Prostate gland (tissue), 2 donors: ENCODE measurements at regions not wholly inside any gene's neighbourhood (a gene's known extent, or its start where the extent isn't known, plus 50 kb on each side); places are given as distances from the start of the nearest gene placed in this dataset.

ENCODE experiments used
- DNase-seq: peaks from one replicate; pipeline ENCODE4 v3.0.0-alpha.2; 2019; ENCODE audit warnings: low spot score
- H3K27ac ChIP-seq, 2 donors: fragments of 200-600 bp; sonication (generic); 2 replicates each; pipeline ENCODE4 v1.5.1; 2017 to 2019
- H3K27me3 ChIP-seq: fragments of 200-600 bp; sonication (generic); replicated peaks from 2 replicates; pipeline ENCODE4 v1.5.1; 2019; ENCODE audit not compliant: insufficient read depth
- H3K36me3 ChIP-seq, 2 donors: fragments of 200-600 bp; sonication (generic); 1 replicate in 1 of 2; 2 replicates in 1 of 2; pipeline versions ENCODE4 v1.5.1 to v1.8.1; 2017 to 2019
- H3K4me1 ChIP-seq: fragments of 200-600 bp; sonication (generic); replicated peaks from 2 replicates; pipeline ENCODE4 v1.5.1; 2019
- H3K4me3 ChIP-seq, 2 donors: fragments of 200-600 bp; sonication (generic); 2 replicates each; pipeline ENCODE4 v1.5.1; 2017 to 2019
- H3K9me3 ChIP-seq: fragments of 200-600 bp; sonication (generic); 2 replicates; pipeline ENCODE4 v1.5.1; 2017
- POLR2A ChIP-seq: fragments of 450-650 bp; IDR thresholded peaks from one replicate; pipeline ENCODE4 v1.6.1; 2016; ENCODE audit warnings: antibody characterized with exemption, mild to moderate bottlenecking
- POLR2AphosphoS5 ChIP-seq: sonication (generic); formaldehyde crosslinking; IDR thresholded peaks from one replicate; pipeline ENCODE4 v1.6.1; 2017; ENCODE audit warnings: antibody characterized with exemption
- WGBS: methylation state at CpG from one replicate; pipeline ENCODE4 v1.1.5; 2018; 5-methylcytosine and 5-hydroxymethylcytosine counted together
- intact Hi-C: fragments of 100-400 bp; cut with DNase I; formaldehyde crosslinking; loops from one replicate; pipeline ENCODE4 v1.14.2; 2022
- TF ChIP-seq, protein P1 (sequence below), 4 experiments: fragments of 200-600 bp in 2 of 4; fragments of 450-650 bp in 2 of 4; sonication (generic) in 2 of 4; IDR thresholded peaks; 1 replicate in 3 of 4; 2 replicates in 1 of 4; pipeline ENCODE4 v1.5.1; 2016 to 2019; ENCODE audit warnings: antibody characterized with exemption in 4 of 4, mild to moderate bottlenecking in 2 of 4, moderate library complexity in 2 of 4

DNA sequence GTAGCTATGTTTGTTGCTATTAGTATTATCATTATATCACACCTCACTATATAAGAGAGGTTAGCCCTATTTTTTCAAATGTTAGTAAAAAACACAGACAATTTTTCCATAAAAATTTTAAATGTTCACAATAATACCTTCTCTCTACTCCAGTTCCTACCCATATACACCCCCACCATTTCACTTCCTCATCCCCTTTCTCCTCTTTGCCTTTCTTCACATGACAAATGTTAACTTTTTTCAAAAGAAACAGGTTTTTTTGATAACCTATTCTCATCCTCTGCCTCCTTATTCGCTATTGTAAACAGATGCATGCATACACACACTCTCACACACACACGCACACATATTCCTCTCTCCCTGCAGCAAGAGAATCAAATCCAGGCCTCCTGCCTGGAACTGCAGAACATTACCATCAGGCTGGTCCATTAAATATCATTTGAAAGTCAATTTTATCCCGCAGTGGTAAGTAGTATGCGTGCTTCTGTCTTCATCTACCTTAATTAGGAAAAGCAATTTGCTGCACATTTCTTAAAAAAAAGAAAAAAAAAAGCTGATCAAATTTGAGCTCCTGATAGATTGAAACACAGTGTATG is 55.5 kb downstream of the MID1IP1 start:
- Histone ChIP-seq H3K9me3 (no peaks in the 10 kb centered on the region), H3K27me3 (no peaks in the 10 kb centered on the region), H3K27ac (no peak overlapping the region), H3K36me3 (no peaks in the 10 kb centered on the region), H3K4me1 (no peaks in the 10 kb centered on the region), H3K4me3 (no peak overlapping the region)
- 94% methylated on average over 4 of the region's 4 CpGs for WGBS
- no peak for TF ChIP-seq POLR2A
- TF ChIP-seq, protein P1, sequence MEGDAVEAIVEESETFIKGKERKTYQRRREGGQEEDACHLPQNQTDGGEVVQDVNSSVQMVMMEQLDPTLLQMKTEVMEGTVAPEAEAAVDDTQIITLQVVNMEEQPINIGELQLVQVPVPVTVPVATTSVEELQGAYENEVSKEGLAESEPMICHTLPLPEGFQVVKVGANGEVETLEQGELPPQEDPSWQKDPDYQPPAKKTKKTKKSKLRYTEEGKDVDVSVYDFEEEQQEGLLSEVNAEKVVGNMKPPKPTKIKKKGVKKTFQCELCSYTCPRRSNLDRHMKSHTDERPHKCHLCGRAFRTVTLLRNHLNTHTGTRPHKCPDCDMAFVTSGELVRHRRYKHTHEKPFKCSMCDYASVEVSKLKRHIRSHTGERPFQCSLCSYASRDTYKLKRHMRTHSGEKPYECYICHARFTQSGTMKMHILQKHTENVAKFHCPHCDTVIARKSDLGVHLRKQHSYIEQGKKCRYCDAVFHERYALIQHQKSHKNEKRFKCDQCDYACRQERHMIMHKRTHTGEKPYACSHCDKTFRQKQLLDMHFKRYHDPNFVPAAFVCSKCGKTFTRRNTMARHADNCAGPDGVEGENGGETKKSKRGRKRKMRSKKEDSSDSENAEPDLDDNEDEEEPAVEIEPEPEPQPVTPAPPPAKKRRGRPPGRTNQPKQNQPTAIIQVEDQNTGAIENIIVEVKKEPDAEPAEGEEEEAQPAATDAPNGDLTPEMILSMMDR (IDR thresholded peaks at IDR 0.05): no peak
- no peak for TF ChIP-seq POLR2AphosphoS5
- no peak for DNase-seq
- intact Hi-C loops: no loop called here

DNA sequence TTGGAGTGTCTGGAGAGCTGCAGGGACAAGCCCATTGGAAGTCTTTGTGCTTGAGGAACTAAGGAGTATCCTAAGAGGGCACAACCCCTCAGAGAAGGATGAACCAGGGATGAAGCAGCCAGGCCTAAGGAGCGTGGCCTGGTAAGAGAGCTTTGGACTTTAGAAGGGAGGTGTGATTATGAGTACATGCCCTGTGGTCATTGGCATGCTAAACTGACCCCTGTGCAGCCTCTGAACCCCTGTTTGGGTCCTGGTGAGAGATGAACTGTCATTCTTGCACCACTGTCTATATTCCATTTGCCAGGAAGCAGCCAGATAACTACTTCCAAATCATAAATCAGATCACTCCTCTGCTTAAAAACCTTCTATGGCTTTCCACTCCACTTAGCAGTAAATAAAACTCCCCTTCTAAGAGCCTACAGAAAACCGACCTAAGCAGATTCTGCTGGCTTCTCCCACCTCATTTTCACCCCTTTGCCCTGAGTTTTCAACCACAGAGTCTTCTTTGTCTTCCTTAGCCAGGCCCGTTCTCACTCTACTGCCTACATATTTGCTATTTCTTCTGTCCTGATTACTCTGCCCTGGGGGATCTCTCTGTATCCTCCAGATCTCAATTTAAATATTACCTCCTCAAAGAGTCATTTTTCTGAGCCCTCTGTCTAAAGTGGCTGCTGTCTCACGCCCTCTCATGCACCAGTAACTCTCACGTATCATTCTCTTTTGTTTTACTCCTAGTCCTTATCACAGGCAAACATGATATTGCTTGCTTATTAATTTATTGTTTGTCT is 56.7 kb downstream of the MID1IP1 start:
- no peak for DNase-seq
- H3K36me3 ChIP-seq: no peaks in the 10 kb centered on the region
- no peaks in the 10 kb centered on the region for H3K27me3 ChIP-seq
- H3K9me3 ChIP-seq: no peaks in the 10 kb centered on the region
- no peaks in the 10 kb centered on the region for H3K4me1 ChIP-seq
- TF ChIP-seq POLR2AphosphoS5 (no peak), POLR2A (no peak)
- TF ChIP-seq, protein P1 (IDR thresholded peaks at IDR 0.05): no peak
- H3K27ac ChIP-seq: no peak overlapping the region
- no peak overlapping the region for H3K4me3 ChIP-seq
- 79% methylated on average over 5 of the region's 5 CpGs for WGBS
- intact Hi-C loops: no loop called here

DNA sequence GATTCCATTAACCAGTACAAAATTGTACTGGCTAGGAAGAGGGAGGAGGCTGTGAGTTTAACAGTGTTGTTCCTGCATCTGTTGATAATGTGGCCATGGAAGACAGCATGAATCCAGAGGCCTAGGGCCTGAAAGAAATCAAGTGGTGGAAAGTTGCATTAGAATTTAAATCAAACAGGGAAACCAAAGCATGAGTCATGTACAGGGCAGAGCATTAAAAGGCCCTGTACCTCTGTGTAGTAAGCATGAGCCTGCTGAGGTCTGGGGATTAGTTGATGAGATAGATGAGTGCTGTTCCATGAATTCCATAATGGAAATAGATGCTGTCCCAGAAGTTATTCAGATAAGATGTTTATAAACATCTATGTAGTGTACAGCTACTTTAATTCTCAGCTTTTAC is 58.3 kb downstream of the MID1IP1 start:
- DNase-seq: no peak
- Histone ChIP-seq H3K27ac (no peak overlapping the region), H3K27me3 (no peaks in the 10 kb centered on the region), H3K36me3 (no peaks in the 10 kb centered on the region), H3K4me3 (no peak overlapping the region), H3K9me3 (no peaks in the 10 kb centered on the region), H3K4me1 (no peaks in the 10 kb centered on the region)
- intact Hi-C loops: no loop called here
- TF ChIP-seq, protein P1 (IDR thresholded peaks at IDR 0.05): no peak
- TF ChIP-seq POLR2AphosphoS5 (no peak), POLR2A (no peak)

DNA sequence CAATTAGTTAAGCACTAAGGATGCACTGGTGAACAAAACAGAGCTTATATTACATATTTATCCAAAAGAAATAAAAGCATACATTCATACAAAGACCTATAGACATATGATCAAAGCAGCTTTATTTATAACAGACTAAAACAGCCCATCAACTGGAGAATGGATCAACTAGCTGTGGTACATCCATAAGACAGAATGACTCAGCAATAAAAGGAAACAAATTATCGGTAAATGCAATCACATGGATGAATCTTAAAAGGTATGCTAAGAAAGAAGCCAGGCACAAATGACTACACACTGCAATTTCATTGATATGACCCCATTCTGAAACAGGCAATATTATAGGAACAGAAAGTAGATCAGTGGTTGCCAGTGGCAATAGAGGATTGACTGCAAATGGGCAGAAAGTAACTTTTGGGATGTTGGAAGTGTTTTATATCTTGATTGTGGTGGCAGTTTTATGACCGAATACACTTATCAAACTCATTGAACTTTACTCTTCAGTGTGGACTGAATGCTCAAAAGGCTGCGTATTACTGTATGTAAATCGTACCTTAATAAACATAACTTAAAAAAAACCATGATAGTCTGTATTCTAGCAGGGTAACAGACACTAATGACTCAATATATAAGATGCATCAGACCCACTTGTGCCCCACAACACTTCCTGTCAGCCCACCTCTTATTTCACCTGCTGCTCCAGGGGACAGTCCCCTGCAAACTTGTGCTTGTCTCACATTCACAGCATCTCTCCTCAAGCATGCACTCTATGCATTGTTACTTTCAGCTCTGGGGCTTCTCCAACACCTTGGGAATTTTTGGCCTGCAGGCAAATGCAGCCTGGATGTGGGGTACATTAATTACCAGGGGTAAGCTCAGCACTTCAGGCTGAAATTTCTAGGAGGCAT is 59.1 kb downstream of the MID1IP1 start:
- no peak overlapping the region for H3K27ac ChIP-seq
- H3K9me3 ChIP-seq: no peaks in the 10 kb centered on the region
- no peak overlapping the region for H3K4me3 ChIP-seq
- no peaks in the 10 kb centered on the region for H3K4me1 ChIP-seq
- intact Hi-C loops: no loop called here
- DNase-seq: no peak
- TF ChIP-seq POLR2A (no peak), POLR2AphosphoS5 (no peak)
- TF ChIP-seq, protein P1 (IDR thresholded peaks at IDR 0.05): no peak
- 99% methylated on average over 4 of the region's 4 CpGs for WGBS
- H3K27me3 ChIP-seq: no peaks in the 10 kb centered on the region
- H3K36me3 ChIP-seq: no peaks in the 10 kb centered on the region
